Fibroblast of lung (primary cell): ENCODE measurements at regions not wholly inside any gene's neighbourhood (a gene's known extent, or its start where the extent isn't known, plus 50 kb on each side); places are given as distances from the start of the nearest gene placed in this dataset.

Experiments used
- EZH2 ChIP-seq: IDR thresholded peaks from 2 replicates; pipeline ENCODE4 v1.5.1; 2012; ENCODE audit warnings: low read length, control low read depth, mild to moderate bottlenecking; ENCODE audit errors: missing control alignments
- TF ChIP-seq, protein P1 (sequence below), 2 donors: IDR thresholded peaks in 1 of 2; conservative IDR thresholded peaks in 1 of 2; 1 replicate in 1 of 2; 2 replicates in 1 of 2; pipeline ENCODE4 v1.5.1; 2011 to 2012; ENCODE audit warnings: low read length in 2 of 2, control low read depth in 1 of 2, inconsistent platforms in 1 of 2, low read depth in 1 of 2, mild to moderate bottlenecking in 1 of 2

DNA sequence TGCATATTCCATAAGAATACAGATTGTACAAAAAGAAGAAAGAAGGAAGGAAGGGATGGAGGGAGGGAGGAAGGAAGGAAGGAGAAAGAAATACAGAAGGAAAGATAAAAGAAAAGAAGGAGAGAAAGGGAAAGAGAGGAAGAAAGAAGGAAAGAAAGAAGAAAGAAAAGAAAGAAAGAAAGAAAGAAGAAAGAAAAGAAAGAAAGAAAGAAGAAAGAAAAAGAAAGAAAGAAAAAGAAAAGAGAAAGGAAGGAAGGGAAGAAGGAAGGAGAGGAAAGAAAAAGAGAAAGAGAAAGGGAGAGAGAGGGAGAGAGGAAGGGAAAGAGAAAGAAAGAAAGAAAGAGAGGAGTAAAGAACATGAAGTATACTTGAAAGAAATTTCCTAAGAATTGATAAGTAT is 577.9 kb upstream of the ALCAM start:
- TF ChIP-seq EZH2: no peak
- TF ChIP-seq, protein P1, sequence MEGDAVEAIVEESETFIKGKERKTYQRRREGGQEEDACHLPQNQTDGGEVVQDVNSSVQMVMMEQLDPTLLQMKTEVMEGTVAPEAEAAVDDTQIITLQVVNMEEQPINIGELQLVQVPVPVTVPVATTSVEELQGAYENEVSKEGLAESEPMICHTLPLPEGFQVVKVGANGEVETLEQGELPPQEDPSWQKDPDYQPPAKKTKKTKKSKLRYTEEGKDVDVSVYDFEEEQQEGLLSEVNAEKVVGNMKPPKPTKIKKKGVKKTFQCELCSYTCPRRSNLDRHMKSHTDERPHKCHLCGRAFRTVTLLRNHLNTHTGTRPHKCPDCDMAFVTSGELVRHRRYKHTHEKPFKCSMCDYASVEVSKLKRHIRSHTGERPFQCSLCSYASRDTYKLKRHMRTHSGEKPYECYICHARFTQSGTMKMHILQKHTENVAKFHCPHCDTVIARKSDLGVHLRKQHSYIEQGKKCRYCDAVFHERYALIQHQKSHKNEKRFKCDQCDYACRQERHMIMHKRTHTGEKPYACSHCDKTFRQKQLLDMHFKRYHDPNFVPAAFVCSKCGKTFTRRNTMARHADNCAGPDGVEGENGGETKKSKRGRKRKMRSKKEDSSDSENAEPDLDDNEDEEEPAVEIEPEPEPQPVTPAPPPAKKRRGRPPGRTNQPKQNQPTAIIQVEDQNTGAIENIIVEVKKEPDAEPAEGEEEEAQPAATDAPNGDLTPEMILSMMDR (conservative IDR thresholded peaks at IDR 0.05 in 1 of 2, IDR thresholded peaks at IDR 0.05 in 1 of 2; ENCODE audit: low read depth in 1 of 2, low read length in 2 of 2): no peak
